Peyer's patch (tissue), 4 donors: ENCODE measurements at regions not wholly inside any gene's neighbourhood (a gene's known extent, or its start where the extent isn't known, plus 50 kb on each side); places are given as distances from the start of the nearest gene placed in this dataset.

Experiments used
- DNase-seq, 3 donors: peaks; one replicate each; pipeline ENCODE4 v3.0.0-alpha.2; 2017 to 2019
- H3K27ac ChIP-seq, 4 donors: fragments of 200-600 bp; sonication (generic); one replicate each; pipeline ENCODE4 v1.5.1; 2016 to 2019
- H3K27me3 ChIP-seq, 2 donors: fragments of 200-600 bp; sonication (generic); one replicate each; pipeline ENCODE4 v1.5.1; 2019
- H3K36me3 ChIP-seq, 3 donors: fragments of 200-600 bp; sonication (generic); one replicate each; pipeline ENCODE4 v1.5.1; 2016 to 2019
- H3K4me1 ChIP-seq, 4 donors: fragments of 200-600 bp; sonication (generic); one replicate each; pipeline ENCODE4 v1.5.1; 2016 to 2019
- H3K4me3 ChIP-seq, 4 donors: fragments of 200-600 bp; sonication (generic); 1 replicate in 3 of 4; 2 replicates in 1 of 4; pipeline ENCODE4 v1.5.1; 2016 to 2019; ENCODE audit warnings: mild to moderate bottlenecking in 1 of 4
- H3K9me3 ChIP-seq, 4 donors: fragments of 200-600 bp; sonication (generic); one replicate each; pipeline ENCODE4 v1.5.1; 2016 to 2019; ENCODE audit warnings: mild to moderate bottlenecking in 1 of 4
- POLR2A ChIP-seq, 2 donors: fragments of 450-650 bp; IDR thresholded peaks; one replicate each; pipeline ENCODE4 v1.5.1; 2017; ENCODE audit warnings: antibody characterized with exemption in 2 of 2, mild to moderate bottlenecking in 2 of 2, moderate library complexity in 2 of 2
- TF ChIP-seq, protein P1 (sequence below), 6 experiments: fragments of 450-650 bp in 4 of 6; fragments of 200-600 bp in 2 of 6; sonication (generic) in 1 of 6; IDR thresholded peaks; one replicate each; pipeline ENCODE4 v1.5.1; 2017 to 2019; ENCODE audit warnings: antibody characterized with exemption in 6 of 6, mild to moderate bottlenecking in 3 of 6, moderate library complexity in 1 of 6

DNA sequence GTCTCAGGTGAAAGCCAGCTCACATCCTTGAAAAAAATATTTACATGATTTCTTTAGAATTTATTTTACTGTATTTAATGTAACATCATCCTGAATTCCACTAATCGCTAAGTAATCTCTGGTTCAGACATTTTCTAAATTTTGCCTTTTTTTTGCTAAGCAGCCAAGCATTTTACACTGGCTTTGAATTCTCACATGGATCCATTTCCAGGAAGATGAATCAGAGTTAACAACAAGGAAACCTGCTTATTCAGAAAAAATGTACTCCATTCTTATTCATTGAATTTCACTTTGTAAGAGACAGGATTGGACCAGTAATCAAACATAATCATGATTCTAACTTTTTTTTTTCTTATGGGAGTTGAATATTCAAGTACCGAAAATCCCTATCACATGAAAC lies 1785.1 kb upstream of the FLRT2 start:
- no peaks in the 10 kb centered on the region for H3K4me1 ChIP-seq
- no peak for DNase-seq
- H3K9me3 ChIP-seq, result no peaks in the 10 kb centered on the region
- H3K36me3 ChIP-seq, result no peaks in the 10 kb centered on the region
- no peak overlapping the region for H3K4me3 ChIP-seq
- H3K27me3 ChIP-seq, result no peaks in the 10 kb centered on the region
- TF ChIP-seq POLR2A (IDR thresholded peaks at IDR 0.05), result no peak
- TF ChIP-seq, protein P1, sequence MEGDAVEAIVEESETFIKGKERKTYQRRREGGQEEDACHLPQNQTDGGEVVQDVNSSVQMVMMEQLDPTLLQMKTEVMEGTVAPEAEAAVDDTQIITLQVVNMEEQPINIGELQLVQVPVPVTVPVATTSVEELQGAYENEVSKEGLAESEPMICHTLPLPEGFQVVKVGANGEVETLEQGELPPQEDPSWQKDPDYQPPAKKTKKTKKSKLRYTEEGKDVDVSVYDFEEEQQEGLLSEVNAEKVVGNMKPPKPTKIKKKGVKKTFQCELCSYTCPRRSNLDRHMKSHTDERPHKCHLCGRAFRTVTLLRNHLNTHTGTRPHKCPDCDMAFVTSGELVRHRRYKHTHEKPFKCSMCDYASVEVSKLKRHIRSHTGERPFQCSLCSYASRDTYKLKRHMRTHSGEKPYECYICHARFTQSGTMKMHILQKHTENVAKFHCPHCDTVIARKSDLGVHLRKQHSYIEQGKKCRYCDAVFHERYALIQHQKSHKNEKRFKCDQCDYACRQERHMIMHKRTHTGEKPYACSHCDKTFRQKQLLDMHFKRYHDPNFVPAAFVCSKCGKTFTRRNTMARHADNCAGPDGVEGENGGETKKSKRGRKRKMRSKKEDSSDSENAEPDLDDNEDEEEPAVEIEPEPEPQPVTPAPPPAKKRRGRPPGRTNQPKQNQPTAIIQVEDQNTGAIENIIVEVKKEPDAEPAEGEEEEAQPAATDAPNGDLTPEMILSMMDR (IDR thresholded peaks at IDR 0.05), result no peak
- no peak overlapping the region for H3K27ac ChIP-seq

DNA sequence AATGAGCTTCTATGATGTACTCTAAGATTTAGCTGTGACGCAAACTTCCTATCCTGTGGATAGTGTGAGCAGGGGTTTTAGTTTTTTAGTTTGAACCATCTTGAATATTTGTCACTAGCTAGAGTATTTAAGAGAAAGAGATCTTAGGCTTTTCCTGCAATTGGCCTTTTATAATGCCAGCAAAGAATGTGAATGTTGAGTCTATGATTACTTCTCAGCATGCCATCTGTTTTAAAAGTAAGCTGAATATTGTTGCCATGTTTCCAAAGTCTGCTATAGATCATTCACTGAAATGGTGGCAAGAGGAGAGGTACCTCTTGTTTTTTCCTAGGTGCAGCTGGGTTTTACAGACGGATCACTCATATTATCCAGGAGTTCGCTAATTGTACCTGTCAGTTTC lies 1783.6 kb upstream of the FLRT2 start:
- no peak for DNase-seq
- TF ChIP-seq POLR2A (IDR thresholded peaks at IDR 0.05), result no peak
- TF ChIP-seq, protein P1 (IDR thresholded peaks at IDR 0.05), result no peak
- no peaks in the 10 kb centered on the region for H3K4me1 ChIP-seq
- no peaks in the 10 kb centered on the region for H3K36me3 ChIP-seq
- H3K27me3 ChIP-seq, result no peaks in the 10 kb centered on the region
- H3K9me3 ChIP-seq, result no peaks in the 10 kb centered on the region
- H3K27ac ChIP-seq, result no peak overlapping the region
- no peak overlapping the region for H3K4me3 ChIP-seq

DNA sequence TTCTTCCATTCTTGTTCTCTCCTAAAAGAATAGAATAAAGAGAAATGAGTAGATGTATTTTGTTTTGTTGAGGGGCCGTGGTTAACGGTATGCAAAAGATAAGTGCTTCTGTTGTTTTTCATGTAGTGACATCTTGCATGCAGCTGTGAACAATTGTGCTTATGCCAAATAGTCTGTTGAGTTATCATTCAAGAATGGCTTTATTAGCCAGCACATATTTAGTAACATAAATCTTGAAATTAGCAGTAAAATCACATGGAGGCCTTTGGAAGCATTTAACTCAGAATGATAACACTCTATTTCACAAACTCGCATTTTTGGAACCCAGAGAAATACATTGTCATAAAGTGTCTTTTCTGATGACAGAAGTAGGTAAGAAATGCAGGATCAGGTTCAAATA lies 1772.0 kb upstream of the FLRT2 start:
- no peaks in the 10 kb centered on the region for H3K4me1 ChIP-seq
- no peaks in the 10 kb centered on the region for H3K36me3 ChIP-seq
- H3K9me3 ChIP-seq, result no peaks in the 10 kb centered on the region
- TF ChIP-seq, protein P1 (IDR thresholded peaks at IDR 0.05), result no peak
- no peak for TF ChIP-seq POLR2A (IDR thresholded peaks at IDR 0.05)
- no peak for DNase-seq
- H3K27ac ChIP-seq, result no peak overlapping the region
- no peak overlapping the region for H3K4me3 ChIP-seq
- H3K27me3 ChIP-seq, result no peaks in the 10 kb centered on the region

DNA sequence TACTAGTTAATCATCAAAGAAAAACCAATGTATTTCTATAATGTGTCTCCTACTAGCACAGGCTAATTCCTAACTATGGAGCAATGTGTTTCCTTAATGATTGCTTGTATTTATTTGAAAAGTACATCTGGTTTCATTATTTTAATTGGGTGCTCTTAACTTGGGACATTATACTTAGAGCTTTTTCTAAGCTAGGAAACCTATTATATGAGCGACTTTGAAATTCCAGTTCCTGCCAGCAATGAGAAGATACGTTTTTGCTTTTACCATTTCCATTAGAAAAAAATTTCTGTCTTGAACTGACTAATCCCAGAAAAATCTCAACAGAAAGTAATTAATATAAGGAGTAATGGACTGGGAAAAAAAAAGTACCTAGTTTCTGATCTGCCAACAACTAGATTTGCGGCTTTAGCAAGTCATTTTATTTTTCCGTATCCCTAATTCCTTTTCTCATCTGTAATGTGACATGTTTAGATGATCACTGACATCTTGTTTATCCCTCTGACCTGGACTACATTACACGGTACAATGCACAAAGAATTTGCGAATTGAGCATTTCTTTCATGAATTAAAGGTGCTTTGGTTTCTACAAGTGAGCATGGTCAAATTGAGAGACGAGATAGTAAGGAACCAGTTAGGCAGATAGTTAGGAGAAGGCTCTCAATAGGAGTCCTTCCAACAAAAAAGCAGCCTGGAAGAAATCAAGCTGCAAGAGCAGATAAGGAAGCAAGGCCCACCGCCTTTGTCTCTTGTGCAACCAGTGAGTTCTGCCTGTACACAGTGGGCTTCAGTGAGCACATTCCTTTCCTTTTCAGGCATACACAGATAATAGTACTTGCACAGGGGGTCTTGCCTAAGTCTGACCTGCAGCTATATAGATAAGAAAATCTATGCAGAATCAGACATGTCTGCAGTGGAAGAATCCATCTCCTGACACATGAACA lies 1765.0 kb upstream of the FLRT2 start:
- H3K4me1 ChIP-seq, result no peaks in the 10 kb centered on the region
- TF ChIP-seq, protein P1 (IDR thresholded peaks at IDR 0.05), result no peak
- TF ChIP-seq POLR2A (IDR thresholded peaks at IDR 0.05), result no peak
- H3K4me3 ChIP-seq, result no peak overlapping the region
- no peaks in the 10 kb centered on the region for H3K27me3 ChIP-seq
- no peaks in the 10 kb centered on the region for H3K36me3 ChIP-seq
- no peak overlapping the region for H3K27ac ChIP-seq
- no peaks in the 10 kb centered on the region for H3K9me3 ChIP-seq
- no peak for DNase-seq

DNA sequence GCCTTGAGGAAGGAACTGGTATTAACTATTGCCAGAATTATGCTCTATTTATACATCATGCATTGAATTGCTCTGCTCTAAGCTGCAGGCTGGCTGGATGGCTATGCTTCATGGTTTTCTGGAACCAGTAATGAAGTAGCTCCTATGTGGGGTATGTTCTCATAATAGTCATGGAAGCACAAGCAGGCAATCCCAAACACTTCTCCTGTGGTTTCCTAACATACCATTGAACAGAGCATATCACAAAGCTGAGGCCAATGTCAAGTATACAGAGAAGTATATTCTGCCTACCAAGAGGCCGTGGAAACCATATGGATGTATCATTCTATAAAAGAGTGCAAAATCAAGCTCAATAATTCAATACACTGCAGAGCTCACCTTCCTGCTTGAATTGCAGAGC lies 1752.4 kb upstream of the FLRT2 start:
- Histone ChIP-seq H3K27ac (no peak overlapping the region), H3K27me3 (no peaks in the 10 kb centered on the region), H3K9me3 (no peaks in the 10 kb centered on the region), H3K4me3 (no peak overlapping the region), H3K36me3 (no peaks in the 10 kb centered on the region), H3K4me1 (no peaks in the 10 kb centered on the region)
- DNase-seq, result no peak
- TF ChIP-seq POLR2A (IDR thresholded peaks at IDR 0.05), result no peak

DNA sequence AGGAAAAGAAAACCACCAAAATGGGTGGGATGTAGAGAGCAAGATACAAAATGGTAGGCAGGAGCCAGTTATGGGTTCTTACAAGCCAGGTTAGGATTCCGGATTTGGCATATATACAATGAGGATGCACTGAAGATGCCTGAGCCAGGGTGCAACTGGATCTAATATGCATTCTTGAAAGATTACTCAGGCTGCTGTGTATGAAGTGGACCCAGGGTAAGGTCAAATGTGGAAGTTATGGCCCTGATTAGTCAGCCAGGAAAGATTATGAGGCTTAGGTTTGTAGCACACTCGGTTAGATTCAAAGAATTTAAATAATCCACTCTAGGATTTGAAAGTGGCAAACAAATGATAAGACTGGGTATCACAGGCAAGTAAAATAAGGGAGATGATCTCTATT lies 1750.7 kb upstream of the FLRT2 start:
- H3K36me3 ChIP-seq, result no peaks in the 10 kb centered on the region
- TF ChIP-seq, protein P1 (IDR thresholded peaks at IDR 0.05), result no peak
- no peak for TF ChIP-seq POLR2A (IDR thresholded peaks at IDR 0.05)

More for the DNA sequence above, 1750.7 kb upstream of the FLRT2 start:
- Histone ChIP-seq H3K4me1 (no peaks in the 10 kb centered on the region), H3K27me3 (no peaks in the 10 kb centered on the region), H3K27ac (no peak overlapping the region), H3K9me3 (no peaks in the 10 kb centered on the region), H3K4me3 (no peak overlapping the region)
- DNase-seq, result no peak
